HG02981 (cell line): ENCODE measurements at regions not wholly inside any gene's neighbourhood (a gene's known extent, or its start where the extent isn't known, plus 50 kb on each side); places are given as distances from the start of the nearest gene placed in this dataset.
"Not testable (repeated sequence)": the region's sequence is repeated elsewhere in the genome, so short reads cannot be mapped to it uniquely, and the experiment has no call there.

Experiments
- ATAC-seq: cut with Tn5 transposase; IDR thresholded peaks from one replicate; pipeline ENCODE4 v1.9.1; 2021; ENCODE audit warnings: mild to moderate bottlenecking, moderate library complexity; ENCODE audit not compliant: unreplicated experiment

DNA sequence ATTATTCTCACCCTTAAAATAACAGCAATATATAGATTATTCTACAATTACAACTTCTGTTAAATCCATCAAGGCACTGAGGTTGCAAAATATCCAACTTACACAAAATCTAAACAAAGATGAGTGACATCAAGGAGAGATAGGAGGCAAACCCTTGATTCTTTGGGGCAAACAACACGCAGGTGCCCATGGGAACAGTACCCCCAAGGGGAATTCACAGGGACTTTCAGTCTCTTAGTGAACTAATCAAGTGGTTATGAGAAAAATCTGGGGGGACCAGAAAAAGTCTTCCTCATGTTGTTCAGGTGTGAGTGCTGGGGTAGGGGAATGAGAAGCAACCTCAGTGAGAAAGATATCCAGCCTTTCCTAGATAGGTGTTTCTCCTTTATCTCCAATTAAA lies 1107.9 kb downstream of the PLA2G4A start:
- ATAC-seq: no peak

DNA sequence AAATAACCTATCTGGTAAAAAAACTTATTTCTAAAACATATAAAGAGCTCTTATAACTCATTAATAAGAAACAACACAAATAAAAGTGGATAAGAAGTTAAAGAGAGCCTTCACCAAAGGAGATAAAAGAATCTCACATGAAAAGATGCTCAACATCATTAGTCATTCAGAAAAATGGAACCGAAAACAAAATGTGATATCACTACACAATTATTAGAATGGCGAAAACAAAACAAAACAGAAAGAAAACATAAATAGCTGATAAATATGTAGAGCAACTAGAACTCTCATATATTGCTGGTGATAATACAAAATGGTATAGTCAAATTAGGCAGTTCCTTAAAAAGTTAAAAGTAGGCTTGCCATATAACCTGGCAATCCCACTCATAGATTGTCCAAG lies 1109.3 kb downstream of the PLA2G4A start:
- peak; percentile 38 for ATAC-seq

DNA sequence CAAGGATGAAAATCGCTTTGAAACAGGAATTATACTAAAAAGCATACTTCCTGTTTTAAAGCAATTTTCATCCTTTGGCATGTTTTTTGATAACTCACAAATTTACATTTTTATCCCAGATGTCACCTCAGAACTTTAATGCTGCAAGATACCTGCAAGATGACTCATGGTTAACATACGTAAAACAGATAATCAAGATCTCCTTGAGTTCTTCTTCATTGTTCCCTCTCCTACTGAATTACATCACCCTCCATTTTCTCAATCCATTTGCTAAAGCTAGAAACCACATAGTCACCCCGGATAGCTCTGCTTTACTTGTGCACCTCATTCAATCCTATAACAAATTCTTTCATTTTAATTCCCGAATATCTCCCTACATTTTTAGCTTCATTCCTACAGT lies 1114.2 kb downstream of the PLA2G4A start:
- ATAC-seq: no peak

- ATAC-seq: no peak
Measured at GRCh38 chr1:187943606-187944403, 1115.1 kb downstream of the PLA2G4A start.

DNA sequence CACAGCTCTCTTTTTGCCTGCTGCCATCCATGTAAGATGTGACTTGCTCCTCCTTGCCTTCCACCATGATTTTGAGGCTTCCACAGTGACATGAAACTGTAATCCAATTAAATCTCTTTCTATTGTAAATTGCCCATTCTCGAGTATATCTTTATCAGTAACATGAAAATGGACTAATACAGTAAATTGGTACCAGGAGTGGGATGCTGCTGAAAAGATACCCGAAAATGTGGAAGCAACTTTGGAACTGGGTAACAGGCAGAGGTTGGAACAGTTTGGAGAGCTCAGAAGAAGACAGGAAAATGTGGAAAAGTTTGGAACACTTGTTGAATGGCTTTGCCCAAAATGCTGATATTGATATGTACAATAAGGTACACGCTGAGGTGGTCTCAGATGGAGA lies 1117.9 kb downstream of the PLA2G4A start:
- not testable (repeated sequence) for ATAC-seq

DNA sequence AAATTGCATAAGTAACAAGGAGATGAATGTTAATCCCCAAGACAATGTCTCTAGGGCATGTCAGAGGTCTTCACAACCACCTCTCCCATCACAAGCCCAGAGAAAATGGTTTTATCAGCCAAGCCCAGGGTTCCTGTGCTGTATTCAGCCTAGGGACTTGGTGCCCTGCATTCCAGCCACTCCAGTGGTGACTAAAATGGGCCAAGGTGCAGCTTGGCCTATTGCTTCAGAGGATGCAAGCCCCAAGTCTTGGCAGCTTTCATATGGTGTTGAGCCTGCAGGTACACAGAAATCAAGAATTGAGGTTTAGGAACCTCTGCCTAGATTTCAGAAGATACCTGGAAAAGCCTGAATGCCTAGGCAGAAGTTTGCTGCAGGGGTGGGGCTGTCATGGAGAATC lies 1118.6 kb downstream of the PLA2G4A start:
- no peak for ATAC-seq

GRCh38 chr1:187948170-187948794 lies 1119.5 kb downstream of the PLA2G4A start:
- ATAC-seq: no peak

GRCh38 chr1:187949567-187949966 lies 1120.8 kb downstream of the PLA2G4A start:
- no peak for ATAC-seq

DNA sequence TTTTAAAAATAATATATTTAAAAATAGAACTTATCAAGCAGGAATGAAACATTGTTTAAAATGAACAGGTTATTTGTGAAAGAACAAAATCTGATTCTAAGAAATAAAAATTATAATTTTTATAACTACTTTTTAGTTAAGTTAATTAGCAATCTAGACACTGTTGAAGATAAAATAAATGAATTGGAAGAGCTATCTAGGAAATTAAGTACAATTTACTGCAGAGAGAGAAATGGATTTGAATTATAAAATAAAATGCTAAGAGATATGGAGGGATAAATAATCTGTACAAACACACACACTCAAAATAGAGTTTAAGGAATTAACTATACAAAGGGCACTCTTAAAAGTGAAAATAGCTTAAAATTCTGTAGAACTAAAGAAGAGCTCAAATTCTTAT lies 1123.1 kb downstream of the PLA2G4A start:
- ATAC-seq: no peak

GRCh38 chr1:187952446-187952845 lies 1123.7 kb downstream of the PLA2G4A start:
- no peak for ATAC-seq

DNA sequence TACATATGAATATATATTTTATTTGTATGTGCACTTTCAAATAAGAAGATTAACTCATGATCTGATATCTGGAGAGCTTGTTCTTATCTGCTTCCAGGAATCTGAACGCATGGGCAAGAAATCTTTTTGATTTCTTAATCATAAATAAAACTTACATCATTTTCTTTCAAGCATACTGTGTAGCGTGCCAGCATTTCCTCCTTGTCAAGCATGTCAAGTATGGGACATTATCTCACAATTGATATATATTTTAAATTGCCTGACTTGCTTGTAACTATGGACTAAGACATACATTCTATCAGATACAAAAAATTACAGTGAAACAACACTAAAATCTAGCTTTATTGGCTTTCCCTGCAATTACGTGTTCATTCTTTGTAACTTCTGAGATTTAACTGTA lies 1128.2 kb downstream of the PLA2G4A start:
- no peak for ATAC-seq

GRCh38 chr1:187958207-187958606 lies 1129.5 kb downstream of the PLA2G4A start:
- no peak for ATAC-seq

GRCh38 chr1:187959062-187959461 lies 1130.3 kb downstream of the PLA2G4A start:
- no peak for ATAC-seq

- peak; percentile 68 for ATAC-seq
Measured at GRCh38 chr1:187960125-187960638, 1131.4 kb downstream of the PLA2G4A start.

DNA sequence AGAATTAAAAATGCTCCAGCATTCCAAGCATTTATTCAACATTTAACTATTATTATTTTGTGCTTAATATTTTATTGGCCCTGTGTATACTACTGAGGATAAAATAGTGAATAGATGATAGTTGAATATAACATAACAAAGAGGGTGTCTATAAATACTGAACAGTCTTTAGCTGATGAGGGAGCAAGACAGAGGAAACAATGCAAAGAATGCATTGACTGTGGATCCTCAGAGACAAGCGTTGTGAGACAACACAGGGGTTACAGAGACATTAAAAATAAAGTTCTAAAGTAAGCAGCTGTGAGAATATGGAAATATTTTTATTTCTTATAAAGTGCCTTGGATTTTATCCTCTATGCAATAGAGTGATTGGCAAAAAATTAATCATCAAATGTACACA lies 1133.1 kb downstream of the PLA2G4A start:
- ATAC-seq: no peak

GRCh38 chr1:187971851-187972250 lies 1143.1 kb downstream of the PLA2G4A start:
- ATAC-seq: no peak

DNA sequence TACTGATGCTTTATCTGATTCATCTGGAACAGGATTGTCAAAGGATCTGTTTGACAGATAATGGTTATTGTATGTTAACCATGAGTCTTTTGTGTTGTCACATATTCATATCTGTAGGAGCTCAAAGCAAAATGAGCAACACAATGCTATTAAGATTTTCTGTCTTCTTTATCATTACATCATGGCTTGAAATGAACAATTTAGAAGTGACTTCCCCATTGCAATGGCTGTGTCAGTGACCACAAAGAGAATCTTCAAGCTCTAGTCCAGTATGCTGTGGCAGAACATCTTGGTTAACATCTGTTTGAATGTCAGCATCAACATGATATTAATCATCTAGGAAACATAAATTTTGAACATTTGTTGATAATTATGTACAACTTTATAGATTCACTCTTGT lies 1148.5 kb downstream of the PLA2G4A start:
- ATAC-seq: no peak

- peak; percentile 41 for ATAC-seq
Measured at GRCh38 chr1:187985145-187985896, 1156.6 kb downstream of the PLA2G4A start.

DNA sequence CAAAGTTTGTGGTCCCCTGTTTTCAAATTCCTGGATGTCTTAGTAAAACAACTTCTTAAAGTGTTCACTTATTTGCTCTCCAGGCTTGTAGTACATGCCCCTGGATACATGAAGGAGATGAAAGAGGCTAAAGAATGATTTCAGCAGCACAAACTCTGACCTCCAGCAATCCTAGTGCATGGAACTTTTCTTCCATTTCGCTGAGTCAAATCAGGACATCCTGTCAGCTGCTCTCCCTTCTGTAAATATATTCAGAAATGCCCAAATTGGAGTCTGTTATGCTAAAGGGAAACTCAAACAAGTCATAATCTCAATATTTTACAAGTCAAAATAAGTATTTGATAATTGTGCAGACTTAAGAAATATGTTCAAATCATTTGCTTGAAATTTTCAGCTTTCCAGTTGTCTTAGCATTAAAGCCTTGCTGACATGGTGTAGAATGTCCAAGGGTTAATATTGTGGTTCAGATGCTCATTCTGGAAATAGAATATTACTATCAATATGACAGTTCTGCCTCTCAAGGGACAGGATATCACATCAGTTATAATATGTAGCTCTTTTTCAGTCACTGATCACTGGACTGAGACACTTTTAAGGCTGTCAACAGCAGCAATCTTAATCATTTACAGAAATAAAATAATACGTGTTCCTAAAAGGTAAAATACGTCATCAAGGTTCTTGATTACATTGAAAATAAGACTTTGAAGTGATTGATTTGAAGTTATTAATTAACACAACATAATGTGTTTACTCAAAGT lies 1157.3 kb downstream of the PLA2G4A start:
- ATAC-seq: peak; percentile 87

DNA sequence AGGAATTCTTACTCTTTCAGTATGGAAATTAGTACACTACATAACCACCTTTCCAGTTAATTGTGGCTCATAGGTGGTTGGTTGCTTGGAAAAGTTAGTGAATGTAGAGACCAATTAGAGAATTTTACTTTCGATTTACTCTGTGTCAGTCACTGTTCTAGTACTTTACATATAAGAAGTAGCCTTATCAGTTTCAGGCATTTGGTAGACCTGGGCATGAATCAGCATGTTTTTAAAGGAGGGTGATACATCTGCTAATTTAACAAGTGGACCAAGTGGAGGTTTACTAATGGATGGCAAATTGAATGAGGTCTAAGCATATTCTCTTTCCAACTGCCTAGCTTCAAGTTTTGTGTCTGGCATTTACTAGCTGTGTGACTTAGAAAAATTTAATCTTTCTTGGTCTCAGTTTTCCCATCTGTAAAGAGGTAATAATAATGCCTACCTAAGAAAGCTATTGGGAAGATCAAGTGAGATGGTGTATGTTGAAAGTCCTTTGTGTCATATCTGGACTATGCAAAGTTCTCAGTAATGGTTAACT lies 1158.6 kb downstream of the PLA2G4A start:
- ATAC-seq: peak; percentile 26

GRCh38 chr1:187991944-187992343 lies 1163.2 kb downstream of the PLA2G4A start:
- no peak for ATAC-seq
